ENCODE measurements at regions not wholly inside any gene's neighbourhood (a gene's known extent, or its start where the extent isn't known, plus 50 kb on each side); places are given as distances from the start of the nearest gene placed in this dataset.

DNA sequence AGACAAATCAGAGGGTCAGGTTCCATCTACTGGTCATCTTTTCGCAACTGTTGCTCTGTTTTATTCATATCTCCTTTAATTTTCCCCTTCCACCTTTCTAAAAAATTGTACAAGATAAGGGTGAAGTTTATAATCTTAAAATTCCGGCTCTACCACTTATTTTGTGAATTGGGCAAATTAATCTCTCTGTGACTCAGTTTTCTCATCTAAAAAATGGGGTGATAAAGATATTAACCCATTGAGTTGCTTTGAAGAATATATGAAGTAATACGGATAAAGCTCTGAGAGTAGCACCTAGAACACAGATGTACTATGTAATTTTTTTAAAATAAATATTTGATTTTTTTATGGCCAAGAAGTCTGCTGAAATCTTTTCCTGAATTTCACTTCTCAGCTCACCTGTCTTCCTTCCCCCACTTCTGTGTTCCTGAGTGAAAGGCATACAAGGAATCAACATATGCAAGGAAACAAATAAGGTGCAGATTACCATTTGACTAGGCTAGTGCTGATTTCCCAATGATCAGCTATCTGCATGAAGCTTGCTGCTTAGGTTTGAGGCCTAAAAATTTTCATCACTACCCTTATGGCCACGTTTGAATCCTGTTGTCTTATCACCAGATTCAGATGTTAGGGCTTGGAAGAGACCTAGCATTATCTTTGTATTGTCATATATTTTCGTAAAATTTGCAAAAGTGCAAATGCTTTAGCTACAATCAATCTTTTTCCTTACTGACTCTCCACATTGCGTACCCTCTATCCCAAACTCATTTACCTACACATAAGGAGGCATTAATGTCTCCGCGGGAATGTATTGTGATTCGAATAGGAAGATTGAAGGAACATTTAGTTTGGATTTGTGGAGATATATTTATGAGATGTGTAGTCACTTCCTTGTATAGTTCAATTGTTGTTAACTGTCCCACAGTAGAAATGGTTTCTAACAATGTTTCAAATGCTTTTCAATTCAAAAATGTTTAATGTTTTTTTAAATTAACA is 718.3 kb upstream of the PTBP2 start:
- no peak for DNase-seq (ENCODE audit: low spot score)

DNA sequence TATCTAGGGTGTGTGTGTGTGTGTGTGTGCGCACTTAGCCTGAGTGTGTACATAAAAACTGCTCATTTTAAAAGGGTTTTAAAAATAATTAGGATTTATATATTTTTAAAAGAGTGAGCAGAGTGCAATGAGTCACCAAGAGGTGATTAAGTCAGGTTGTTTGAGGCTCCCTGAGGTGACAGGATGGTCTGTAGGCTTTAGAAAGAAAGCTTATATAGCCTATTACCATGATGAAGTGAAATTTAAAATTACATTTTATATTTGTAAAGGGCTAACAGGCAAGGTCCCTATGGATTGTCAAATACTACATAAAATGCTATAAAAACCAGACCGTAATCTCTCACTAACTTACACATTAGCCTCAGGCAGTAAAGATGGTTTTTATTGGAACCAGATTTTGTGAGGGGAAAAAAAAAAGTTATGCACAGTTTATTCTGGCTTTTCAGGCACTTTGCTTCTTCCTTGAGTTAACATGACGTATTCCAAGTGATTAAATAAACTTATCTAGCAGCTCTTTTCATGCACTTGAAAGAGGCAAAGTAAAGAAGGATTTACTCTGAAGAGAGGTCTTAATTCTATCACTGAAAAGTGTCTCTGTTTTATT is 711.7 kb upstream of the PTBP2 start:
- no peak for DNase-seq (ENCODE audit: low spot score)

DNA sequence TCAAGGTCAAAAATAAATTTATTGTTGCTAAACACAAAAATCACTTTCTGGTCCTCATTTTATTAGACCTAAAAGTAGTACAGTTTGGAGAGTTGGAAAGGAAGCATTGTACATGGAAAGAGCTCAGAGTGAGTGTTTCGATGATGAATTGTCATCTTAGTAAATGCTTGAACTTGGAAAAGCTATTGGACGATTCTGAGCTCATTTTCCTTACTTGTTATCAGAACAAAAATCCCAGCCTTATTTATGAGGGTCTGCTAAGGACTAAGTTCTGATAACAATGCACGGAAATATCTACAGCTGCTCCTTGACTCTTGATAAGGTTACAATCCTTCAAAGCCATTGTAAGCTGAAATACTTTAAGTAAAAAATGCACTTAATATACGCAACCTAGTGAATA is 710.0 kb upstream of the PTBP2 start:
- DNase-seq (ENCODE audit: low spot score): no peak

DNA sequence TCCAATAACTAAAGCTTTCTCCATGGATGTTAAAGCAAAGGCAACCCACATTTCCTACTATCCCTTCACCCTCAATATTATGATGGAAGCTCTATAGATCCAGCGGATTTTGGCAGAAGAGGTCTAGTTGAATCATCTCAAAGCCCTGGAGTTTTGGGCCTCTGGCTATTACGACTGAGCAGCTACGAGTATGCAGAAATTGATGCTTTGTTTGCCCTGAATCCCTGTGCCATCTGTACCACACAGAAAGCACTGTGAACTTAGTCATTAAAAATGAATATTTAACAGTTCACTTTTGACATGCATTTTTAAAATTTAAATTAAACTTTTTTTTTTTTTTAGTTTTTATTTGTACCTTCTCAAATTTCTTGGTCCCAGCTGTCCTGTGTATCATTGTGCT is 705.4 kb upstream of the PTBP2 start:
- DNase-seq (ENCODE audit: low spot score): no peak

DNA sequence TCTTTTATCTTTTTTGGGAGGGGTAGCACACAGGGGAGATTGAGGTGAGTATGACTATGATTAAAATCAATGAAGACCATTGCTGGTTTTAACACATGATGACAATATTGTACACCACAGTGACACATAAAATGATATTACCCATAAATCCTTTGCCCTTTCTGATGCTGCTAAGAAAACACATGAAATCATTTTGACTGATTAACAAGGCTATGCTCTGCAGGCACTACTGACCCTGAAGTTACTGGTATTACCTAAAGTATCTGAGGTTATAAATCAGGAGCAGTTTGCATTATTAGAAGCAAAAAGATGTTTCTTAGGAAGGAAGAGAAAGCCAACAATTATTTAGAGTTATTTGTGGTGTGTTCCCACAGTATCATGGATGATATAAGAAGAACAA is 701.2 kb upstream of the PTBP2 start:
- DNase-seq (ENCODE audit: low spot score): no peak

DNA sequence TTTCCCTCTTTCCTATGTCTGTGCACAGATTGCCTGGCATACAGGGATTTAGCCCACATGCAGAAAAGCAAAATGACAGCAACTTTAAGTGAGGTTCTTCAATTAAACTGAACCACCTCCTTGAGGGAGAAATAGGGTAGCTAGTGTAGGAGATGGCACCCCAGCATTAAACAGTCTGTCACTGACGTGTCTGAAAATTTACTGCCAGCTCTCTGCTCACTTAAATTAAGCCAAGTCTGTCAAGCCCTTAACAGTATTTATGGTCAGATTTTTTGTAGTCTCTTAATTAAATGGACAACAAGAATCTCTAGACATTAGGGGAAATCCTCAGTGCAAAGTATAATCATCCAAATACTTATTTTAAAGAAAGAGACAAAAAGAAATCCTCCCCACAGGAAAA is 696.5 kb upstream of the PTBP2 start:
- no peak for DNase-seq (ENCODE audit: low spot score)

DNA sequence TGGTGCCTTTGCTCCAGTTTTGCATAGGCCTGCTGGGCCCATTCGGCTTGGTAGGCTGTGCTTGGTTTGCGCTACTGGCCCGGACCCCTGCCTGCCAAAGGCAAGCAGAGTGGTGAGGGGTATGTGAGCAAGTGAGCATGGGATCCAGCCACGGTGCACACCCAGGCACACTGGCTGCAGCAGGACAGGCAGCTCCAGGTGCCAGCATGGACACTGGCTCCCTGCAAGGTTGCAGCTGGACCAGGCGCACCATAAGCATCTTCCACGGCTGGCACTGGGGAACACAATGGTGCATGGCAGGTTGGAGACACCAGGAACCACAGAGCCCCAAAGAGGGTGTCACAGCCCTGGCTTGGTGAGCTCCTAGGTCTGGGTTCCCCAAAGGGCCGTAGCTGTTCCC is 693.5 kb upstream of the PTBP2 start:
- DNase-seq (ENCODE audit: low spot score): no peak

DNA sequence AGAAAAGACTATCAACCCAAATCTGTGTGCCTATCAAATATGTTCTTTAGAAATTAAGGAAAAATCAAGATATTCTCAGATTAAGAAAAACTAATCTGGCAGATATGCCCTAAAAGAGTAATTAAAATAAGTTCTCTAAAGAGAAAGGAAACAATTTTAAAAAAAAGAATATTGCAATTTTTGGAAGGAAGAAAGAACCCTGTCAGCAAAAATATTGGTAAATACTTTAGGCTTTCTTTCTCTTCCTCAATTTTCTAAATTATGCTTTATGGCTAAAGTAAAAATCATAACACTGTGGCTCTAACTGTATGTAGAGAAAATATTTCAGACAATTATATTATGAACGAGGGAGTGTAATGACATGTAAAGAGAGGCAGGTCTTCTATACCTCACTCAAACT is 691.3 kb upstream of the PTBP2 start:
- no peak for DNase-seq (ENCODE audit: low spot score)

DNA sequence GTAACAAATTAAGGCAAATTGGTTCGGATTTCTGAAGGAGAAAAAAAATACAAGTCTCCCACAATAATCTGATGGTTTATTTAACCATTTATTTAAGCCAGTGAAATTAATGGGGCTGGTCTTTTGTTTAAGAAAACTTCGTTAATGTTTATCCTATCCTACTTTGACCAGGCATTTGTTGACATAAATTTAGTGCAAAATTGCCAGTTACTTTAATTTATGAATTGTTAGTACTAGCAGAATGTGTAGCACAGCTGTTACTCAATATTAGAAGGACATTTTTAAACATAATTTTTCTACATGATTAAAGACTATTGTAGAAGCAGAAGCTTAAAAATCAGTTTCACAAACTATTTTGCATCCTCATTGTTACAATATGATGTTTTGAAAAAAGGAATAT is 687.6 kb upstream of the PTBP2 start:
- no peak for DNase-seq (ENCODE audit: low spot score)

DNA sequence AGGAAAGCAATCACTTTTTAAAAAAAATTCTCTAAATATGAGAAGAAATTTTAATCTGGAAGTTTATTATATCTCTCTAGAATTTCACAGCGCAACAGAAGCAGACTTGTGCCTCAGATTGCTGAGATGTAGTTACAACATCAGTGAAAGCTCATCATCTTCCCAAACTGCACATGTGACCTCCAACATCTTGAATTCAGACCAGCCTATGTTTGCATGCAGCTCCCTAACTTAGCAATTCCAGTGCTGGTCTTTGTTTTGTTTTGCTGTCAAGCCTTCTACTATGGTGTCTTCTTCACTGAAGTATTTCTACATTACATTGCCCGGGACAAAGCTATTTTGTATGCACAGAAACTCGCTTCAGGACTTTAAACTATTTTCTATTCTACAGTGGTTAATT is 684.8 kb upstream of the PTBP2 start:
- no peak for DNase-seq (ENCODE audit: low spot score)

DNA sequence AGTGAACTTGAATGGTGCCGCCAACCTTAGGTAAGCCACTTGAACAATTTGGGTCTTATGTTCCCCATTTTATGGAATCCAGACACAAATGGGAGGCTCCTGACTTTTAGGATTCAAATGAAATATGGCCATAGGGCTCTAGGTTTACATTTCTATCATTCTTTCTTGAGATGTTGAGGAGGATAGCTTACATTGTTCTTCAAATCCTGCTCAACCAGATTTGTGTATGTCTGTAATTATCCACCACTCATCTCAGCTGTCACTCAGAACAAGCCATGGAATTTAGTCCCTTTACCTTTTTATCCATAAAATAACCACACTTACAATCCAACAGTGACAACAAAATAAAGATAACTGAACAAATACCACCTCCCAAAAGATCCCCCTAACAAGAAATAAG is 682.9 kb upstream of the PTBP2 start:
- no peak for DNase-seq (ENCODE audit: low spot score)

DNA sequence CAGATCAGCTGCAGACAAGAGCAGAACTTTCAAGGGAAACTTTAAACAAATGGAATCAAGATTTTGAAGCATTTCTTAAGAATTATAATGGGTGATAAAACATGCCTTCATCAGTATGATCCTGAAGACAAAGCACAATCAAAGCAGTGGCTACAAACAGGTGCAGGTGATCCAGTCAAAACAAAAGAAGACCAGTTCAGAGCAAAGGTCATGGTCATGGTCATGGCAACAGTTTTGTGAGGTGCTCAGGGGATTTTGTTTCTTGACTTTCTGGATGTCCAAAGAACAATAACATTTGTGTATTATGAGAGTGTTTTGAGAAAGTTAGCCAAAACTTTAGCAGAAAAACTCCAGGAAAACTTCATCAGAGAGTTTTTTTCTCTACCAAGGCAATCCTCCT is 681.7 kb upstream of the PTBP2 start:
- no peak for DNase-seq (ENCODE audit: low spot score)

DNA sequence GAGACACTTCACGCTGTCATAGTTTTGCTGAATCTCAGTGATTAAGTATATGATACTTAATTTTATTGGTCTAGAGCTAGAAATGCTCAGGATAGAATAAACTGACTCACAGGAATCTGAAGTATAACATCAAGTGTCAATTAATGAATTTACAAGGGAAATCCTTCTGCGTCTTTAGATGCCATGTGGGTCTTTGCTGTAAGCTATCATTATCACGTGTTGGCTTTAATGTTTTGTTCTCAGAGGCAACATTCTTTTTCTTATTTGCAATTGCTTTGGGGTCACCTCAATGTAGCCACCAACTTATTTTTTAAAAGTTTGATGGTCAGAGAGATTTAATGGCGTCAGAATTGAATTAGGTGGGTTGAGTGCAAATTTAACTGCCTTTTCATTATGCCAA is 680.1 kb upstream of the PTBP2 start:
- DNase-seq (ENCODE audit: low spot score): no peak

DNA sequence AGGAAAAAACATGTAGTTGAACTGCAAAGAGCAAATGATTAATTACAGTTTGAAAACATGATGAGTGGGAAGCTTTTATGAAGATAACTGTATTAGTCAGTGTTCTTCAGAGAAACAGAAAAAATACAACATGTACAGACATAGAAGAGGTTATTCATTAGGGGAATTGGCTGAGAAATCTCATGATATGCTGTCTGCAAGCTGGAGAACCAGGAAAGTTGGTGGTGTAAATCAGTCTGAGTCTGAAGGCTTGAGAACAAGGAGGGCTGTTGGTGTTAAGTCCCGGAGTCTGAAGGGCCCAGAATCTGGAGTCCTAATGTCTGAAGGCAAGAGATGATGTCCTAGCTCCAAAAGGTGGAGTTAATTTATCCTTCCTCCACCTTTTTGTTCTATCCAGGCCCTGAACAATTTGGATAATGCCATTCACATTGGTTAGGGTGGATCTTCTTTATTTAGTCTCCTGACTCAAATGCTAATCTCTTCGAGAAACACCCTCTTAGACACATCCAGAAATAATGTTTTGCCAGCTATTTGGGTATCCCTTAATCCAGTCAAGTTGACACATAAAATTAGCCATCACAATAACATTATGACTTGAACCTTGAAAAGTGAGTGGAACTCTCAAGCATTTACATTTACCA is 672.9 kb upstream of the PTBP2 start:
- no peak for DNase-seq (ENCODE audit: low spot score)

DNA sequence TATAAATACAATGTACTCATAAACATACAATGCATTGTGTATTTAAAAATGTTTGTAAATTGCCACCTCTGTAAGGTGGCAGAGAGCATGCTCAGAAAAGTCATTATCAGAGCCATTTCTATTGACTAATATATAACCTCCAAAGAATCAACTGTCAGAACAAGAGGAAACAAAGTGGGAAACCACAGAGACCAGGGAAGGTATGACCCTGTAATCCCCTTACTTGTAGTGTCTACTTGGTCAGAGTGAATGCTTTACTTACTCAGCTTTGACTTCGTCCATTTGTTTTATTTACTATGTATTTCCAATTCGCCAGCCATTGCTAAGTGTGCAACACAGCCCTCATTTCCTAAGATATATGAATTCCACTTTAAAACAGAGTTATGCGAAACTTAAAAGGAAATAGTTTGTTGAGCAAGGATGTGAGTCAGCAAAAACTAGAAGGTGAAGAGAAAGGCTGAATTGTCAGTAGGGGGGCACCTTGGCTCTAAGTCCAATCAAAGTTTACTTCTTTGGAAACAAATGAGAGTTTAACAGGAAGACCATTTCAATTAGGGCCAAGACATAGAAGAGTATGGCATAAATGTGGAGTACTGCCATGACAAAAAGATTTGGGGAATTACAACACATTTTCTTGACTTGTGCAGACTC is 671.7 kb upstream of the PTBP2 start:
- DNase-seq (ENCODE audit: low spot score): no peak

DNA sequence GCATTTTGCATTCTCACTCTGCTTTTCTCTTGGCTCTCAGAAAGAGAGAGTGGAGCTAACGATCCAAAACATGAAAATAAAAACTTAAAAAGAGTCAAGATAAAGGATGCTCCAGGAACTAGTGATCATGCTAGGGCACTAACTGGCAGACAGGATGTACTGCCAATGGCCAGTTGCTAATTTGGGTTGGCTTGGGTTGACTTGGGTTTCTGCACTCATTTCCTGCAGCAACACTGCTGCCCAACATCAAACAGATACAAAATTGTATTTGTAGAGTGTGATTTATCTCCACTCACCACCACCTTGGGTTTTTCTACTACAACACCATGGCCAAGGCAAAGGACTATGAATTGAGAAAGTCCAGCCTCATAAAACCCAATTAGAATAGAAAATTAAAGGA is 662.3 kb upstream of the PTBP2 start:
- no peak for DNase-seq (ENCODE audit: low spot score)

DNA sequence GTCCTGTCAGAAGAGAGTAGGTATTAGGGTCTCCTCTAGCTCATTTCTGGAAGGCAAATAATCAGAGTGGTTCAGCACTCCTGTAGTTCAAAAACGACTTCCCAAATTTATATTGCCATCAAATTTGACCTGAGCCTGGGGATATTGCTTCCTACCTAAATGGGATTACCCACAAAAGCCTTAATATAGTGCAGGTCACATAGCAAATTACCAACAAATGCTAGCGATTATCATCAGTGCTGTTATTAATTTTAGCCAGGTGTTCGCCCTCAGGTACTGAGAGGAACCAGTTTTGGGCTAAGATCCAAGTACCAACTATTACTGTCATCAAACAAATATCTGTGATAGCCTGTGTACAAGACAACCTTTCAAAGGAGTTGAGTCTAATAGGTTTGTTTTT is 661.8 kb upstream of the PTBP2 start:
- no peak for DNase-seq (ENCODE audit: low spot score)

DNA sequence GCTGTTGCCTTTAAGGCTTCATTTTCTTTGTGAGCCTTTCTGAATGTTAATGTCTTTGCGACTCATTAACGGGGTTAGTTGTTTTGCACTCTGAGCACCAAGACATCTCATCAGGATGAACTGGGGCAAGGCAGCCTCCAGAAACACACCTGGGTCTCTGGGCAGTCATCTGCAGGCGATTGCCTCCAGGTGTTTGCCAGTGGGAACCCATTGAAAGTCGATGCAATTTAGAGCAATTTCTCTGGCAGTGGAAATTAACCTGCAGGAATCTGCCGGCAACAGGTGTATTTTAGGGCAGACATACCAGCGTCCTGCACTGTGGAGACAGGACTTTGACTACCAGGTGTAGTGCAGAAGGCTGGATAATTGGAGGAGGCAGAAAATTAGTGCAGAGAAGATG is 661.0 kb upstream of the PTBP2 start:
- no peak for DNase-seq (ENCODE audit: low spot score)

DNA sequence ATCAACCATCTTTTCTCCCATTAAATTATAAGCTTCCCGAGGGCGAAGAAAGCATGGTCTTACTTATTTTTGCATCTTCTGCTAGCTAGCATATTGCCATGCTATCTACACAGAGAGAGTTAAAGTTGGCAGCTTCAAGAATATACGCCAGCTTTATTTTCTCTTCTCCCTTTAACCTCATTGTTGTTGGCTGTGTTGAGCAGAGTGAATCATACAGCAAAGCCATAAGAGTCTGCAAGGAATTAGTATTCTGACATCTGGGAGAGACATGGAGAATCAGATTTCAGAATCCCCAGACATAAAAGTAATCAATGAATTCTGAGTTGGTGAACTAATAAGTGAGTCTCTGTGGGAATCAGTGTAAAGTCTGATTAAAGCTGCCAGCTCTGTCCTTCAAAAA is 649.6 kb upstream of the PTBP2 start:
- DNase-seq (ENCODE audit: low spot score): no peak

DNA sequence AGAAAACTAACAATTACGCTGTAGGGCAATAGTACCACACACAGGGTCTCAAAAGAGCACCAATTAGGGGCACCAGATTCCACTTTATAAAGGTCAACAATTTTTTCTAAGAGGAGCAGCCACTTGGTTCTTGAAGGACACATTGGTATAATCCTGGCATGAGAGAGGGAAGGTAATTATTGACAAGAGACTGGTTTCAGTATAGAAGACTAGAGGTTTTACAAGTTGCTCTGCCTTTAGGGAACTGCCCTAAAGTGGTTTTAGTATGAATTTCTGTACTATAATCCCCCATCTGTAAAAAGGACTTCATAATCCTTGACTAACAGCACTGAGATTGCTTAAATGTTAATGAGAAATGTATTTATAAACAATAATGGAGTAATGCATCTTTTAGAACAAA is 648.5 kb upstream of the PTBP2 start:
- no peak for DNase-seq (ENCODE audit: low spot score)

DNA sequence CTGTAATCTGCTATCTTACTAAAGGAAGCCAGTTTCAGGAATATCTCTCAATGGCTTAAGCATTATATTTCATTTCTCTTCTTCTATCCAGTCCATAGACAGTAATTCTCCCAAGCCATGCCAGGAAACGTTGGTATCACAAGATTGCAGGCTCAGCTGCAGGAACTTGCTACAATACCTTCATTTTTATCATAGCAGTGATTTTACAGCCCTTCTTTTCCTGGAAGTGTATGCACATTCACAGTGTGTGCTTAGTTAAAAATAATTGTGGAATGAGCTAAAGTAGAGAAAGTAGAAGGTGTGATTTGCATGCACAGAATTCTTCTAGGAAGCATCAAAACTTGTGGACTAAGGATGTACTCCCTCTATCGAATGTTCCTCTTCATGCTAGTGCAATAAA is 647.2 kb upstream of the PTBP2 start:
- no peak for DNase-seq (ENCODE audit: low spot score)

DNA sequence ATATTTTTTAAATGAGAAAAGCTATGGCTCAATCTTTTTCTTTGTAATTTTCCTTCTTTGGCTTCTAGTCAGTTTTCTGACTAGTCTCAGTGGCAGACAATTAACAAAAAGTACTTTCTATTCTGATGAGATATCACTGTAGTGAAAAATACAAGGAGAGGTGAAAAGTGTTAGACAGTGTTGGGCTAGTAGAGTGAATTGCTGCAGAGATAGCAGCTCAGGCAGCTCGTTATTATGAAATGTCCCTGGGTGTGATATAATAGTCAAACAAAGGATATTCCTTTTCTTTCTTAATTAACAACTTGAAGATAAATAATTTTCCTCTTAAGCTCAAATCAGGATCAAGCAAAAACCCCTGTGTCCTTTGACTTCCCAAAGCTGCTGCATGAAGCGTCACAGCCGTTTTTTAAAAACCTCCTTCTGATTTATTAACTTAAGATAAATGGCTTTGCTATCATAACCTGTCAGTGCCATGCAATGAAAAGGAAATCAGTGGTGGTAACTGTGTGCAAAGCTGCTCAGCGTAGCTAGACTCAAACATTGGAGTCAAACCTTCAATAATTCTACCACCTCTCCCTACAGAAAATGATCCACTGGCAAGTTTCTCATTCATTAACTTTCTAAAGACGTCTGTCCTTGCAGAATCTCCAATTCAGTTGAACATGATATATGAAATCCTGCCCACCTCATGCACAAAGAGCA is 646.6 kb upstream of the PTBP2 start:
- DNase-seq (ENCODE audit: low spot score): no peak

All from pons (tissue), 1 donor.